Glomerular endothelial cell (primary cell): ENCODE measurements at regions not wholly inside any gene's neighbourhood (a gene's known extent, or its start where the extent isn't known, plus 50 kb on each side); places are given as distances from the start of the nearest gene placed in this dataset.

Experiments
- DNase-seq: peaks from one replicate; pipeline ENCODE4 v3.0.0-alpha.2; 2011; ENCODE audit warnings: low read depth, low spot score; ENCODE audit errors: extremely low read depth

DNA sequence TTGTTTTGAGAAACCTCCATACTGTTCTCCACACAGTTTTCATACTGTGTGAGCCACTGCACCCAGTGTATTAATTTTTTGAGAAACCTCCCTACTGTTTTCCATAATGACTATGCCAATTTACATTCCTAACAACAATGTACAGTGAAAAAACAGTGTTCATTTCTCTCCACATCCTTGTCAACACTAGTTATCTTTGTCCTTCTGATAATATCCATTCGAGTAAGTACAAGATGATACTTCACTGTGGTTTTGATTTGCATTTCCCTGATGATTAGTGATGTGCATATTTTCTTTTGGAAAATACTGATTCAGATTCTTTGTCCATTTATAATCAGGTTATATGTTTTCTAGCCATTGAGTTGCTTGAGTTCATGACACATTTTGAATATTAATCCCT, 462.0 kb downstream of the CDH11 start:
- DNase-seq = no peak

- DNase-seq = no peak
Observed at GRCh38 chr16:64657316-64658011, 464.4 kb downstream of the CDH11 start.

GRCh38 chr16:64656471-64656870, 465.4 kb downstream of the CDH11 start:
- no peak for DNase-seq

- no peak for DNase-seq
Observed at GRCh38 chr16:64654178-64654577, 467.7 kb downstream of the CDH11 start.

DNA sequence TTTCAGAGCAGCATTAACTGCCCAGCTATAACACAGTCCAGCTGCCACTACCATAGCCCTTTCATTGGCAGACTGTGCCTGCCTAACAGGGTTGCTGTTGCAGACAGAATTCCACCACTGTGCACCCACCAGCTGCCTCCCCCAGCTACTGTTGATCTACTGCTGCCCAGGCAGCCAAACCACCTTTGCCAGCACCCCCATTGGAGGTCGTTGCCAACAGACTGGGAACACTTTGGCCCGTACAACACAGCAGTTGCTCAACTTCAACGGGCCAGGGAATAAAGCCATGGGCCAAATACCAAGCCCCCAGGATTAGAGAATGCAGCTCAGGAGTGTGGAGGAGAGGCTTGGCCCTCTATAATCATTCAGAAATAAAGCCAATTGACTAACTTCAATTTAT, 473.6 kb downstream of the CDH11 start:
- DNase-seq = no peak

GRCh38 chr16:64641343-64641742, 480.5 kb downstream of the CDH11 start:
- no peak for DNase-seq

DNA sequence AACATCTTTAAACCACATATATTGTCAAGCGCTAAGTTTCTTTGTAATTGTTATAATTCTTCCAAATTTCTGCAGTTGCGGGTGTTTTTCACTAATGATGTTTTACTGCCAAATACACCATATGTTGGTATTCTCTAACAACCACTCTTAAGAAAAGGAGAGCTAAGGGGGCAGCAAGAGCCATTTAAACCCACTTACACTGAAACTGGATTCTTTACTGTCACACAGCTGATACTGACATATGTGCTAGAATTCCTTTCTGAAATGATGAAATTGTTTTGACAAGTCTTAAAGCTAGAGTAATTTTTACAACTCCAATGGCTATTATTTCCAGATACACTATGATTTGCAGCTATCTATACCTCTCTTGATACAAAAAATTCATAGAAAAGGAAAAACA, 483.1 kb downstream of the CDH11 start:
- no peak for DNase-seq

DNA sequence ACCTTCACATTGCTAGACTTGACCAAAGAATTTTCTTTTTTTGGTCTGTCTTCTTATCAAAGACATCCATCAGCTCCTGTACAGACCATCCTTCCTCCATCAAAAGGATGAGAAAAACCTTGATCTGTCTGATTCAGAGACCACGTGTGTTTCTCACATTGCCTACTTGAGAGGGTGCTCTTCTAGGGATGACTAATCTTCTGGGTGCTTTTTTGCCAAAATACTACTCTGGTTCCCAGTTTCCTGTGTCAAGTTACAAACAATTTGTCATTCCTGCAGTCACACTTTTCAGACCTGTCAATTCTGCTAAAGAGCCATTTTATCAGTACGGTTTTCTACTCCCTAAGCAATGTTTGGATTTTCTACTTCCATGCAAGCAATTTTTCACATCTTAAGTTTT, 492.2 kb downstream of the CDH11 start:
- no peak for DNase-seq

DNA sequence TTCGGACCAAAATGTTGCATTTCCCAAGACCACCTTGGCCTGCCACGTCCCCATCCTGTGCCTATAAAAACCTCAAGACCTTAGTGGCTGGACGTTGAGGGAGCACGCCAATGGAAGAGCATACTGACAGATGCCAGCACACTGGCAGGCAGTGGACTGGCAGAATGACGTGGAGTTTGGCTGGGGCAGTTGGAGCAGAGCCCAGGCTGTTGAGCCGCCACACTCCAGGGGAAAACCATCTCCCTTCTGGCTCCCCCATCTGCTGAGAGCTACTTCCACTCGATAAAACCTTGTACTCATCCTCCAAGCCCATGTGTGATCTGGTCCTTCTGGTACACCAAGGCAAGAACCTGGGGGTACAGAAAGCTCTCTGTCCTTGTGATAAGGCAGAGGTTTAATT, 494.1 kb downstream of the CDH11 start:
- DNase-seq = no peak

GRCh38 chr16:64627288-64627687, 494.6 kb downstream of the CDH11 start:
- DNase-seq = no peak

DNA sequence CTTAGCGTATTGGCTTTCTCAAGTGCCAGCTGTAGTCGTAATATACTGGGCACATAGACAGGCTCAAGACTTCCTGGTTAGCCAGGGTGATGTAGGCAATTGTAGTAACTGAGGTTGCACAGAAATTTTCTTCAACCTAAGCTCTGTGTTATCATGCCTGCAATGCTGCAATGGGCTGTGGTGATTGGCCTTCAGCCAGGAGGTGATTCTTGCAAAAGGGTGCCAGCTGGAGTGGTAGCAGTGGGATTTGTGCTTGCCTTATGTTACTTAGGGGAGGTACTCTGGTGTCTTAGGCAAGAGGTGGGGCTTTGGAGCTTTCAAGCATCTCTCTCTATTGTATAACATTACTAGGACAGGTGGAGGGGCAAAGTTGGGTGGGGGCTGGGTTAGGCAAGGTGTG, 495.1 kb downstream of the CDH11 start:
- no peak for DNase-seq

- no peak for DNase-seq
Observed at GRCh38 chr16:64621616-64622015, 500.2 kb downstream of the CDH11 start.

DNA sequence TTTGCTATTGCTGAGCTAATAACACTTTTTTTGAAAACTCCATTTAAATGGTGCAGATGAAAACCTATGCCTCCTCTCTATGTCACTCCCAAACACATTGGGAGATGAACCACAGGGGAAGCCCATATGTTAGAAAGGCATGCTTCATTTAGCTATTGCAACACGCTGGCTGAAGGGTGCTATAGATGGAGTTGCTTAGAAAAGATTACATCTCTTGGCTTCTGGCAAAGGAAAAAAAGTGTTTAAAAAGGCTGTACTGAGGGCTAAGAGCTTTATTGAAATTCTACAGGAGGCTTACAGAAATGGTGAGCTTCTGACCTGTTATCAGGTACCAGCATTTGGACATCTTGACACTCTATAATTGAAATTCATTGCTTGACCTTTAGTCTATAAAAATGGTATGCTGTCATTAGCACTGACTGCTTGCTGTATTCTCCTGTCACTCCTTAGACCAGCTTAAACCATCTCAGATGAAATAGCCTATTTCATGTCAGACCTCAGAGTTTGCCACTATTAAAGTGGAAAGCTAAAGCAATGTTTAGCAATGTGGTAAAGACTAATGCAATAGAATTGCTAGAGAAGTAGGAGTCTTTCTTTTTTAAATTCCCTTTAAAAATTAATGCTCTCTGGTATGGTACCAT, 503.9 kb downstream of the CDH11 start:
- no peak for DNase-seq

DNA sequence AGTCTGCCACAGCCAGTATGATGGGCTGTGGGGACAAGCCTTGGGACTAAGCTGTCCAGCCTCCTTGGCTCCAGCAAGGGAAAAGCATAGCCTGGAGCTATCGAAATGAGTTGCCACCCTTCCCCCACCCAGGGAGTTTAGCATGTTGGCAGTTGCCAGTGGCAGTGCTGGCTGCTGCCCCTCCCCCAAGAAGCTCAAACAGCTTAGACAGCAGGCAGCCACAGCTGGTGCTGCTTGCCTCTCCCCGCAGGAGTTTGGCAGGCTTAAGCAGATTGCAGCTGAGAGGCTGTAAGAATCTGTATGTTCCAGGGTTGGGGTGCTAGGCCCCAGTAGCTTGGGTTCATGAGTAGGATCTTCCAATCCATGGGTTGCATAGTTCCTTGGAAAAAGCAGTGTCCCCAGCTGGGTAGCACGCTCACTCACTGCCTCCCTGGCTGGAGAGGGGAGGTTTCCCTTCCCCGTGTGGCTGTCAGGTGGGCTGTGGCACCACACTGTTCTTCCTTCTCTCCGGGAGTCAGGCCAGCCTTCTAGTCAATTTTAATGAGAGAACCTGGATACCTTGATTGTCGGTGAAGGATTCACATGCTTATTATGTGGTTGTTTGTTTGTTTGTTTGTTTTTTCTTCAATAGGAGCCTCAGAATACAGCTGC, 506.1 kb downstream of the CDH11 start:
- no peak for DNase-seq

- no peak for DNase-seq
Observed at GRCh38 chr16:64596196-64596595, 525.7 kb downstream of the CDH11 start.

DNA sequence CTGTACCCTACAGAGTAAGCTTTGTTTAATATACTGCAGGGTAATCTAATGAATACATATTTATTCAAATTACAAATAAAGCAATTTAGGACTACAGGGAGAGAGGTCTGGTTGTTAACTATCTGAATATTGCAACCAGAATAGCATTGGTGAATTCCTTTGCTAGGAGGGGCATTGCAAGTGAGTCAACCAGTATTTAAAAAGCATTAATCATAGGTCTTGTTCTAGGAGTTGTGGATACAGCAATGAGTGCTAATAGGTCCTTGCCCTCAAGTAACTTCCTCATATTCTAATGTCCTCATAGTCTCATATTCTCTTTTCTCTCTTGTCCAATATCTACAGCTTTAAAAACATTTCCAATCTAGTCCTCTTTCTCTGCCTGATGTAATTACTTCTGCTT, 531.4 kb downstream of the CDH11 start:
- no peak for DNase-seq

DNA sequence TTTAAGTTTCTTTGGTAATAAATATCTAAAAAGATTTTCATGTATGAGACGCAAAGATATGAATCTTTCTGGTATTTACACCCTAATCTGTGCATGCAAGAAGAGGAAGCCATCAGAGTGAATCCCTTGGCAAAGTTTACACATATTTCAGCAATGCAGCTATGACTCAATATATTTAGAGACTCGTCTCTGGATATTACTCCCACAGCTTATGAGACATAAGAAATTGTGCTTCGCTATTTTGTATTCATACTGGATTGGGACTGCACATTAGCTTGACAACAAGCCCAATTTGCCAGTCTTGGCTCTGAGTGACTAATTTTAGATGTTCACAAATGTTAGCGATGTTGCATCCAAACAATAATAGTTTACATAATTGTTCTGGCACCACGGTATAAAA, 532.0 kb downstream of the CDH11 start:
- no peak for DNase-seq

DNA sequence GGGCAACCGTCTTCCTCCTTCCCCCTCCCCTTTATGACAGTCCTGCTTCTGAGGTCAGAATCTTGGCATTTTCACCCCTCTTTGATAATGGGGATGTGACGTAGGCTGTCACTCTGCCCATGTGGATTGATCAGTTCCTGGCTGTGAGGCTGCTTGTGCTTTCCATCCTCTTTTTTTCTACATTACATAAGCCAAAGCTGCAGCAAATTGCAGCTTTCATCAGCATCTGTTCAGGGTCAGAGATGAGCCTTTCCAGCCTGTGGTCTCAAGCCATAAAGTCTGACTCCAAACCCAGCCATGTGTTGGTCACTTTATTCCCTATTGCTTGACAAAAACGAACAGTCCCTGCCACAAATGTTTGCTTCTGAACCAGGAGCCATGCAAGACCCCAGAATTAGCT, 535.1 kb downstream of the CDH11 start:
- no peak for DNase-seq

DNA sequence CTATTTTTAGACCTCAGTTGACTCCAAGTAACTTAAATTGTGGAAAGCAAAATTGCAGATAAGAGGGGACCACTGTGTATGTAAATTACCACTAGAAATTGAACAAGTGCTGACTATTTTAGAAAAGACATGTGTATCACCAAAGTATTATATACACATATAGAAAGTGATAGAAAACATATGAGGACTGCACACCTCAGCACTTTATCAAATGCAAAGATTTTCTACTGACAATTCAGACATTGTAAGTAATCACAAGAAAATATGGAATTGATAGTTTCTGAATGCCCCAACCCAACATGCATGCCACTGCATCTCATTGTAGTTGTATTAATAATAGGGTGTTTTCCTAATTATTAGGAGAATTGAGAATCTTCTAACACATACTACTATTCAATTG, 536.5 kb downstream of the CDH11 start:
- no peak for DNase-seq

GRCh38 chr16:64580558-64580957, 541.3 kb downstream of the CDH11 start:
- no peak for DNase-seq

DNA sequence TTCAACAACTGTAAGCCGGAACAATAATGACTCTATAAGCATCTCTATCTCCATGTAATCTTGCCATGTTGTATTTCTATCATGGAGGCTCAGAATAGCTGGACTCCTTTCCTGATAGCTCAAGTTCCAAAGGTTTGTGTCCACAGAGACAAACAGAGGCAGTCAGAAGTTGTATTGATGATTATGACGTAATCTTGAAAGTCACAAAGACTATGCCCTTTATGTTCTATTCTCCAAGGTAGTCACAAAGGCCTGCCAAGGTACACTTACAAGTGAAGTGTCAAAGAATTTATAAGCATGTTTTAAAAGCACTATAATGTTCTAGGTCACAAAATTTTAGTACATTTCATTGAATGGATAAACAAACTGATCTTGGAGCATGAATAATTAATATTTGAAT, 542.2 kb downstream of the CDH11 start:
- DNase-seq = no peak

DNA sequence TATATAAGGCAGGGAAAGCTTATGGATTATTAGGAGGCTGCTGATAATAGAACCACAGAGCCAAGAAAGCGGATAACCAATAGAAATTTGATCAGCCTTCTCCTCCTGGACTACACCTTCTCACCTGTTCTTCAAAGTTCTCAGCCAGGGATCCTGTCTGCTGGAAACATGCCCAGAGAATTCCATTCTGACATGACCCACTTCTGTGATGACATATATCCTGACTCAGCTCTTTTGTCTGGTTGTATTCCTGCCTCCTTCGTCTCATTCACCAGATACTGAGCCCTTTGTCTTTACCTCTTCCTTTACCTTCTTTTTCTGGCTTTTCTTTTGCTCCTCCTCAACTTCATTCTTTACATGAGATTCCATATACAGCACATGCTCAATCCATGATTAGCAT, 576.1 kb downstream of the CDH11 start:
- no peak for DNase-seq
